ENCODE measurements at regions not wholly inside any gene's neighbourhood (a gene's known extent, or its start where the extent isn't known, plus 50 kb on each side); places are given as distances from the start of the nearest gene placed in this dataset.

DNA sequence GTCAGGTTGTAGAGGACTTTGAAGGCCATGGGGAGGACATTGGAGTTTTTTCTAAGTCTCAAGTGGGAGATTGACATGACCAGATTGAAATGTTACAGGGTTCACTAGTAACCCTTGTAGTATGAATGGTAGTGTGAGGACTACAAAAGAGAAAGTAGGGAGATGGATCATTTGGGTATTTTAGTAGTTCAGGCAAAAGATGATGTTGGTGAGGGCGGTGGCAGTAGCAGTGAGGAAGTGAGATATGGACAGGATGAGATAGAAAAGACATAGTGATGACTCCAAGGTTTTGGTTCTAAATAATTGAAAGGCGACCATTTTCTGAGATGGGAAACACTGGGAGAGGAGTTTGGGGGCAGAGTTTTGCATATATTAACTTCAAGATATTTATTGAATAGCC, 94.2 kb upstream of the CNTN1 start:
- no peak overlapping the region for H3K4me3 ChIP-seq (ENCODE audit: low read depth, low read length)
- TF ChIP-seq, protein P1, sequence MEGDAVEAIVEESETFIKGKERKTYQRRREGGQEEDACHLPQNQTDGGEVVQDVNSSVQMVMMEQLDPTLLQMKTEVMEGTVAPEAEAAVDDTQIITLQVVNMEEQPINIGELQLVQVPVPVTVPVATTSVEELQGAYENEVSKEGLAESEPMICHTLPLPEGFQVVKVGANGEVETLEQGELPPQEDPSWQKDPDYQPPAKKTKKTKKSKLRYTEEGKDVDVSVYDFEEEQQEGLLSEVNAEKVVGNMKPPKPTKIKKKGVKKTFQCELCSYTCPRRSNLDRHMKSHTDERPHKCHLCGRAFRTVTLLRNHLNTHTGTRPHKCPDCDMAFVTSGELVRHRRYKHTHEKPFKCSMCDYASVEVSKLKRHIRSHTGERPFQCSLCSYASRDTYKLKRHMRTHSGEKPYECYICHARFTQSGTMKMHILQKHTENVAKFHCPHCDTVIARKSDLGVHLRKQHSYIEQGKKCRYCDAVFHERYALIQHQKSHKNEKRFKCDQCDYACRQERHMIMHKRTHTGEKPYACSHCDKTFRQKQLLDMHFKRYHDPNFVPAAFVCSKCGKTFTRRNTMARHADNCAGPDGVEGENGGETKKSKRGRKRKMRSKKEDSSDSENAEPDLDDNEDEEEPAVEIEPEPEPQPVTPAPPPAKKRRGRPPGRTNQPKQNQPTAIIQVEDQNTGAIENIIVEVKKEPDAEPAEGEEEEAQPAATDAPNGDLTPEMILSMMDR (conservative IDR thresholded peaks at IDR 0.05; ENCODE audit: low read depth, low read length) = no peak
- no peak for DNase-seq (ENCODE audit: low read depth)

DNA sequence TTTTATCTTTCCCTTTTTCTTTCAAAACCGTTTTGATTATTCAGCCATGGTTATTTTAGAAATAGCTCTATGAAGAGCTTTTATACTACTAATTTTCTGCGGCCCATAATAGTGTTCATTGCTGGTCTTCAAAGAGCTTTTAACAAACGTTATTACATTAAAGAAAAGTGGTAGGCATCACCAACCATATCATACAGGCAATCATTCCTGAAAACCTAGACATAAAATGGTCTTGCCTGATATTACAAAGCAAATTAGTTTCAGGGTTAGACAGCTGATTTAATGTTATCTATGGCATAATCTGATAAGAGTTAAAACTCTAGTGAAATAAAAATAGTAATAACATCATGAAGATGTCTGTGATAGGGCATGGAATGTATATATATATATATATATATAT, 89.7 kb upstream of the CNTN1 start:
- TF ChIP-seq, protein P1 (conservative IDR thresholded peaks at IDR 0.05; ENCODE audit: low read depth, low read length) = no peak
- DNase-seq (ENCODE audit: low read depth) = no peak
- H3K4me3 ChIP-seq (ENCODE audit: low read depth, low read length) = no peak overlapping the region

DNA sequence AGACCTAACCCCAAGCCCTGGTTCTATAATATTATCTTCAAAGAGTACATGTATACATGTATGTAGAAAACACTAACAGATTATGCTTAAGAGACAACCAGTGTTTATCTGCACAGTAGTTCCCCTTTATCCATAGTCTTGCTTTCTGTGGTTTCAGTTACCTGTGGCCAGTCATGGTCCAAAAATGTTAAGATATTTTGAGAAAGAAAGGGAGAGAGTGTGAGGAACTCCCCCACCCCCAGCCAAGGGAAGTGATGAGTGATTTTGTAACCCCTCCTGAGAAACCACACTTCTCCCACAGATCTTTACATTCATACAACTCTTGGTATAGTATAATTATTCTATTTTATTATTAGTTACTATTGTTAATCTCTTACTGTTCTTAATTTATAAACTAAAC, 77.3 kb upstream of the CNTN1 start:
- no peak overlapping the region for H3K4me3 ChIP-seq (ENCODE audit: low read depth, low read length)
- DNase-seq (ENCODE audit: low read depth) = no peak
- TF ChIP-seq, protein P1 (conservative IDR thresholded peaks at IDR 0.05; ENCODE audit: low read depth, low read length) = no peak

DNA sequence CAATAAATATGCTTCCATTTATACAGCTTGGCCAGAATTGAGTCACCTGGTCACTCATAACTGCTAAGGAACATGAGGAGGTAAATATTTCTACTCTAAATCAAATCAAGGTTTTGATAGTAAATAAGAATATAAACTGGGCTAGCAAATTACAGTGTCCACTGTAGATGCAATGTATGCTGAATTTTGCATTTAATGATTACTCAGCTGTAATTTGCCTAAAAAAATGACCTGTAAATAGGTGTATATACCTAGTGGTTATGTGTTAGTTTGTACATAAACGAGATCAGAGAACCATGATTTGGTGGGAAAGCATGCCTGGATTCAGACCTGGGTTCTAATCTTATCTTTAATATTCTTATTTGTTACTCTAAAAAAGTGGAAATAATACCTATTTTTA, 76.6 kb upstream of the CNTN1 start:
- no peak overlapping the region for H3K4me3 ChIP-seq (ENCODE audit: low read depth, low read length)
- TF ChIP-seq, protein P1 (conservative IDR thresholded peaks at IDR 0.05; ENCODE audit: low read depth, low read length) = no peak
- no peak for DNase-seq (ENCODE audit: low read depth)

DNA sequence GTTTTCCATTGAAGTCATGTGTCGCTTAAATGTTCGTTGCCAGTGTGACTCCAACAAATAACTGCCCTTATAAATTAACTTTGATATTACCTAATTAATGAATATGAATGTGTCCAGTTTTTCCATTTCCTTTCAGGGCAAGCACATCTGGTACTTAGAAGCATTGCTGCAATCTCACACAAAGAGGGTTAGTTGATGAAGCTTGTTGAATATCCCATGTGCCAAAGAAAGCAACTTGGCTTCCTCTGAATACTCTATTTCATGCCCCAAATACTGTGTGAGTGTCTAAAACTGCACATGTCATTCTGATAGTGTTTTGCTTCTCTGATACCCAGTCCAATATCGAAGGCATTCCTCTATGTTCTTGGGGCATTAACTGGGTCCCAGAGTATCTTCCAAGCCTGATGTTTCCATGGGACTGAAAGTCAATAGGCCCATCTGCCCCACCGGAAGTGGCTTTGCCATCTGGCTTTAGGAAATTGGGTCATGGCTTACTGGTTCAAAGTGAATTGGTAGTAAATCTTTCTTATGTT, 75.8 kb upstream of the CNTN1 start:
- TF ChIP-seq, protein P1 (conservative IDR thresholded peaks at IDR 0.05; ENCODE audit: low read depth, low read length) = no peak
- H3K4me3 ChIP-seq (ENCODE audit: low read depth, low read length) = no peak overlapping the region
- DNase-seq (ENCODE audit: low read depth) = no peak

DNA sequence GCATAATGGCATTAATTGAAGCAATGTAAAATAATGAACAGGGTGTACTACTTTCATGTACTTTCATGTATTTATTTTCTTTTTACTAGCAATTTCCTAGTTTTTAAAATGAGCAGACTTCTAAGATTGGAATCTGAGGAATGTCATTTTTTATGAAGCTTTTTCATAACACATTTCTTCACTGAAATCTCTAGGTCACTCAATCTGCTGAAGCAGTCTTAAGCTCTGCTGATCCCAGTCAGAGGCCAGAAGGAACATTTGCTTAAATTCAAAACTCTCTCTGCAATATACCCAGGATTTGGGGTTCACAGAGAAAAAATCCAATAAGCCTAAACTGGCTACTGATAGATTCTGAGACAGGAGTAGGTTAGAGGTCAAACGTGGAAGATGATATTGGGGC, 73.6 kb upstream of the CNTN1 start:
- TF ChIP-seq, protein P1 (conservative IDR thresholded peaks at IDR 0.05; ENCODE audit: low read depth, low read length) = no peak
- H3K4me3 ChIP-seq (ENCODE audit: low read depth, low read length) = no peak overlapping the region
- DNase-seq (ENCODE audit: low read depth) = peak; percentile 37

DNA sequence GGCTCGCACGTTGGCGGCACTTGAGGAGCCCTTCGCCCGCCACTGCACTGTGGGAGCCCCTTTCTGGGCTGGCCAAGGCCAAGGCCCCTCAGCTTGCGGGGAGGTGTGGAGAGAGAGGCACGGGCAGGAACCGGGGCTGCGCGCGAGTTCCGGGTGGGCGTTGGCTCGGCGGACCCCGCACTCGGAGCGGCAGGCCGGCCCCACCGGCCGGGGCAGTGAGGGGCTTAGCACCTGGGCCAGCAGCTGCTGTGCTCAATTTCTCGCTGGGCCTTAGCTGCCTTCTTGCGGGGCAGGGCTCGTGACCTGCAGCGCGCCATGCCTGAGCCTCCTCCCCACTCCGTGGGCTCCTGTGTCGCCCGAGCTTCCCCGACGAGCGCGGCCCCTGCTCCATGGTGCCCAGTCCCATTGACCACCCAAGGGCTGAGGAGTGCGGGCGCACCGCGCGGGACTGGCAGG, 71.6 kb upstream of the CNTN1 start:
- no peak overlapping the region for H3K4me3 ChIP-seq (ENCODE audit: low read depth, low read length)
- no peak for DNase-seq (ENCODE audit: low read depth)
- TF ChIP-seq, protein P1 (conservative IDR thresholded peaks at IDR 0.05; ENCODE audit: low read depth, low read length) = no peak
